Adipocyte (in vitro differentiated cells): ENCODE measurements at regions not wholly inside any gene's neighbourhood (a gene's known extent, or its start where the extent isn't known, plus 50 kb on each side); places are given as distances from the start of the nearest gene placed in this dataset.
"Not testable (repeated sequence)": the region's sequence is repeated elsewhere in the genome, so short reads cannot be mapped to it uniquely, and the experiment has no call there.

ENCODE experiments used
- DNase-seq: peaks from one replicate; pipeline ENCODE4 v3.0.0-alpha.2; 2015; ENCODE audit warnings: low read depth
- H3K27me3 ChIP-seq: replicated peaks from 2 replicates; pipeline ENCODE4 v1.7.0; 2013; ENCODE audit warnings: mild to moderate bottlenecking, low read length, moderate library complexity; ENCODE audit not compliant: control insufficient read depth, insufficient read depth
- H3K36me3 ChIP-seq: 2 replicates; pipeline ENCODE4 v1.7.0; 2013; ENCODE audit warnings: low read length, mild to moderate bottlenecking, moderate library complexity; ENCODE audit not compliant: control insufficient read depth, insufficient read depth, severe bottlenecking
- H3K4me1 ChIP-seq: 2 replicates; pipeline ENCODE4 v1.7.0; 2013; ENCODE audit warnings: mild to moderate bottlenecking, low read length, moderate library complexity; ENCODE audit not compliant: control insufficient read depth, insufficient read depth
- H3K4me3 ChIP-seq: 2 replicates; pipeline ENCODE4 v1.7.0; 2013; ENCODE audit warnings: mild to moderate bottlenecking, low read length, moderate library complexity
- H3K9ac ChIP-seq: 2 replicates; pipeline ENCODE4 v1.7.0; 2013; ENCODE audit warnings: mild to moderate bottlenecking, low read length, moderate library complexity
- H3K9me3 ChIP-seq: 2 replicates; pipeline ENCODE4 v1.7.0; 2013; ENCODE audit warnings: mild to moderate bottlenecking, low read length, moderate library complexity; ENCODE audit not compliant: control insufficient read depth

- not testable (repeated sequence) for H3K36me3 ChIP-seq, H3K9me3 ChIP-seq, DNase-seq, H3K27me3 ChIP-seq, H3K9ac ChIP-seq, H3K4me3 ChIP-seq, H3K4me1 ChIP-seq
Measured at GRCh38 chr7:97928844-97929243, 56.6 kb upstream of the ASNS start.

- peak; percentile 72 for DNase-seq
- H3K4me3 ChIP-seq = peak overlapping the region; percentile 58
Measured at GRCh38 chr7:97927790-97928748, 55.9 kb upstream of the ASNS start.

More at GRCh38 chr7:97927790-97928748, 55.9 kb upstream of the ASNS start:
- H3K9ac ChIP-seq, H3K4me1 ChIP-seq, H3K9me3 ChIP-seq, H3K27me3 ChIP-seq, H3K36me3 ChIP-seq: not testable (repeated sequence)
